ENCODE measurements at regions not wholly inside any gene's neighbourhood (a gene's known extent, or its start where the extent isn't known, plus 50 kb on each side); places are given as distances from the start of the nearest gene placed in this dataset.

- H3K36me3 ChIP-seq (replicated peaks in 1 of 2; ENCODE audit: control extremely low read depth in 1 of 2, control insufficient read depth in 1 of 2, extremely low read depth in 1 of 2, insufficient read depth in 2 of 2, low read length in 1 of 2): no peaks in the 10 kb centered on the region
- Mint-ChIP-seq H3K4me3 (no peak overlapping the region), H3K4me1 (no peaks in the 10 kb centered on the region), H3K27ac (no peak overlapping the region), H3K9me3 (ENCODE audit: insufficient read depth) (no peaks in the 10 kb centered on the region), H3K27me3 (peaks cover 4% of the 10 kb centered on the region)
- no peaks in the 10 kb centered on the region for H3K4me1 ChIP-seq (ENCODE audit: control insufficient read depth in 2 of 2, insufficient read depth in 2 of 2, low read length in 2 of 2)
- DNase-seq (no peak), ATAC-seq (ENCODE audit: low read depth) (no peak)
- TF ChIP-seq EZH2 (IDR thresholded peaks at IDR 0.05; ENCODE audit: borderline replicate concordance, insufficient read depth, low read depth, low read length, poor library complexity, severe bottlenecking): no peak
- TF ChIP-seq, protein P1, sequence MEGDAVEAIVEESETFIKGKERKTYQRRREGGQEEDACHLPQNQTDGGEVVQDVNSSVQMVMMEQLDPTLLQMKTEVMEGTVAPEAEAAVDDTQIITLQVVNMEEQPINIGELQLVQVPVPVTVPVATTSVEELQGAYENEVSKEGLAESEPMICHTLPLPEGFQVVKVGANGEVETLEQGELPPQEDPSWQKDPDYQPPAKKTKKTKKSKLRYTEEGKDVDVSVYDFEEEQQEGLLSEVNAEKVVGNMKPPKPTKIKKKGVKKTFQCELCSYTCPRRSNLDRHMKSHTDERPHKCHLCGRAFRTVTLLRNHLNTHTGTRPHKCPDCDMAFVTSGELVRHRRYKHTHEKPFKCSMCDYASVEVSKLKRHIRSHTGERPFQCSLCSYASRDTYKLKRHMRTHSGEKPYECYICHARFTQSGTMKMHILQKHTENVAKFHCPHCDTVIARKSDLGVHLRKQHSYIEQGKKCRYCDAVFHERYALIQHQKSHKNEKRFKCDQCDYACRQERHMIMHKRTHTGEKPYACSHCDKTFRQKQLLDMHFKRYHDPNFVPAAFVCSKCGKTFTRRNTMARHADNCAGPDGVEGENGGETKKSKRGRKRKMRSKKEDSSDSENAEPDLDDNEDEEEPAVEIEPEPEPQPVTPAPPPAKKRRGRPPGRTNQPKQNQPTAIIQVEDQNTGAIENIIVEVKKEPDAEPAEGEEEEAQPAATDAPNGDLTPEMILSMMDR (IDR thresholded peaks at IDR 0.05): no peak
- H3K4me3 ChIP-seq (ENCODE audit: control extremely low read depth in 1 of 5, extremely low read depth in 1 of 5, insufficient read depth in 1 of 5, low read depth in 2 of 5, low read length in 4 of 5): no peak overlapping the region
- no peaks in the 10 kb centered on the region for H3K79me2 ChIP-seq (ENCODE audit: control insufficient read depth, insufficient read depth, low read length)
- no CpG with 5 or more reads among the region's 5 CpGs for WGBS (ENCODE audit: insufficient coverage)
- intact Hi-C loops (cut with micrococcal nuclease): no loop called here
- no peaks in the 10 kb centered on the region for H3K27me3 ChIP-seq (replicated peaks in 1 of 4; ENCODE audit: control extremely low read depth in 1 of 4, control insufficient read depth in 3 of 4, insufficient read depth in 4 of 4, low read length in 3 of 4)
- ChIA-PET POLR2A (no interaction called here), CTCF (no interaction called here)
- H3K27ac ChIP-seq (ENCODE audit: low read length in 2 of 2): no peak overlapping the region
- H2AFZ ChIP-seq (ENCODE audit: insufficient read depth, low read depth, low read length, poor library complexity, severe bottlenecking): no peak overlapping the region
- no peak overlapping the region for H3K9ac ChIP-seq (ENCODE audit: low read length)
- H3K9me3 ChIP-seq (ENCODE audit: control extremely low read depth in 1 of 3, control insufficient read depth in 2 of 3, insufficient read depth in 1 of 3, low read length in 2 of 3): no peaks in the 10 kb centered on the region
- H4K20me1 ChIP-seq (ENCODE audit: control insufficient read depth, insufficient read depth, low read length, poor library complexity, severe bottlenecking): no peaks in the 10 kb centered on the region
- no peak overlapping the region for H3K4me2 ChIP-seq (replicated peaks; ENCODE audit: low read depth, low read length, poor library complexity, severe bottlenecking)
Observed at GRCh38 chr2:195270466-195271039, 386.5 kb upstream of the SLC39A10 start.

- ChIA-PET CTCF (interaction anchor here (1.1 kb wide), 1 partner anchor 50 kb away, joined by 3 read pairs; no protein-coding TSS in a partner anchor), POLR2A (no interaction called here)
- Histone ChIP-seq H3K79me2 (ENCODE audit: control insufficient read depth, insufficient read depth, low read length) (no peaks in the 10 kb centered on the region), H3K4me3 (ENCODE audit: control extremely low read depth in 1 of 5, extremely low read depth in 1 of 5, insufficient read depth in 1 of 5, low read depth in 2 of 5, low read length in 4 of 5) (no peak overlapping the region), H3K9me3 (ENCODE audit: control extremely low read depth in 1 of 3, control insufficient read depth in 2 of 3, insufficient read depth in 1 of 3, low read length in 2 of 3) (no peaks in the 10 kb centered on the region), H3K36me3 (replicated peaks in 1 of 2; ENCODE audit: control extremely low read depth in 1 of 2, control insufficient read depth in 1 of 2, extremely low read depth in 1 of 2, insufficient read depth in 2 of 2, low read length in 1 of 2) (no peaks in the 10 kb centered on the region), H3K27ac (ENCODE audit: low read length in 2 of 2) (no peak overlapping the region), H3K4me1 (ENCODE audit: control insufficient read depth in 2 of 2, insufficient read depth in 2 of 2, low read length in 2 of 2) (no peaks in the 10 kb centered on the region), H3K9ac (ENCODE audit: low read length) (no peak overlapping the region), H2AFZ (ENCODE audit: insufficient read depth, low read depth, low read length, poor library complexity, severe bottlenecking) (no peak overlapping the region), H4K20me1 (ENCODE audit: control insufficient read depth, insufficient read depth, low read length, poor library complexity, severe bottlenecking) (no peaks in the 10 kb centered on the region), H3K4me2 (replicated peaks; ENCODE audit: low read depth, low read length, poor library complexity, severe bottlenecking) (no peak overlapping the region), H3K27me3 (replicated peaks in 1 of 4; ENCODE audit: control extremely low read depth in 1 of 4, control insufficient read depth in 3 of 4, insufficient read depth in 4 of 4, low read length in 3 of 4) (no peaks in the 10 kb centered on the region)
- no peak for ATAC-seq (ENCODE audit: low read depth)
- no peaks in the 10 kb centered on the region for H3K9me3 Mint-ChIP-seq (ENCODE audit: insufficient read depth)
- H3K27ac Mint-ChIP-seq: no peak overlapping the region
- peaks cover 4% of the 10 kb centered on the region for H3K27me3 Mint-ChIP-seq
- DNase-seq: no peak
- intact Hi-C loops (cut with micrococcal nuclease): no loop called here
- H3K4me1 Mint-ChIP-seq: no peaks in the 10 kb centered on the region
- no peak overlapping the region for H3K4me3 Mint-ChIP-seq
- TF ChIP-seq, protein P1 (IDR thresholded peaks at IDR 0.05): no peak
- no peak for TF ChIP-seq EZH2 (IDR thresholded peaks at IDR 0.05; ENCODE audit: borderline replicate concordance, insufficient read depth, low read depth, low read length, poor library complexity, severe bottlenecking)
- 100% methylated on average over 2 of the region's 6 CpGs for WGBS (ENCODE audit: insufficient coverage)
Observed at GRCh38 chr2:195269220-195269619, 387.8 kb upstream of the SLC39A10 start.

All from B cell (primary cell).